ENCODE measurements at regions not wholly inside any gene's neighbourhood (a gene's known extent, or its start where the extent isn't known, plus 50 kb on each side); places are given as distances from the start of the nearest gene placed in this dataset.

DNA sequence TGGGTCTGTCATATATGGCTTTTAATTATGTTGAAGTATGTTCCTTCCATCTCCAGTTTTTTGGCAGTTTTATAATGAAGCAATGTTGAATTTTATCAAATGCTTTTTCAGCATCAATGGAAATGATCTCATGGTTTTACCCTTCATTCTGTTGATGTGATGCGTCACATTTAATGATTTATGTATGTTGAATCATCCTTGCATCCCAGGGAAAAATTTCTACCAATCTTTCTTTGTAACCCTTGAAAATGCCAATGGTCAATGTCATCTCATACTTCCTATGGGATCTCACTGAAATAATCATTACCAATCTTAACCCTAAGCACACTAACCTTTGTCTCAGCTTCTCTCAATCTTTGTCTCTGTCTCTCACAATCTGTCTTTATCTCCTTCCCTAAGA lies 1004.0 kb downstream of the KCNT2 start:
- Histone ChIP-seq H3K9ac (ENCODE audit: control insufficient read depth, insufficient read depth, low read length) (no peak overlapping the region), H3K4me1 (ENCODE audit: control insufficient read depth, insufficient read depth, low read length) (no peaks in the 10 kb centered on the region), H3K4me2 (ENCODE audit: control insufficient read depth, insufficient read depth) (no peak overlapping the region), H4K20me1 (ENCODE audit: control insufficient read depth, insufficient read depth) (no peaks in the 10 kb centered on the region), H3K27ac (ENCODE audit: control insufficient read depth, insufficient read depth) (no peak overlapping the region), H3K9me3 (replicated peaks; ENCODE audit: control insufficient read depth, insufficient read depth, low read length) (no peaks in the 10 kb centered on the region), H3K36me3 (ENCODE audit: control insufficient read depth in 2 of 2, insufficient read depth in 2 of 2, low read length in 1 of 2) (no peaks in the 10 kb centered on the region), H3K27me3 (replicated peaks in 1 of 2; ENCODE audit: control insufficient read depth in 2 of 2, insufficient read depth in 2 of 2, low read length in 1 of 2) (no peaks in the 10 kb centered on the region), H3K4me3 (no peak overlapping the region), H2AFZ (ENCODE audit: control insufficient read depth, low read depth, low read length) (no peak overlapping the region), H3K79me2 (ENCODE audit: control insufficient read depth, insufficient read depth, low read length) (no peaks in the 10 kb centered on the region)
- no TSS peak for BruUV-seq (replicated peaks)
- intact Hi-C loops (cut with micrococcal nuclease; ENCODE audit: unreplicated experiment) (no loop called here), in situ Hi-C loops (cut with MboI) (no loop called here)
- ATAC-seq (no peak), FAIRE-seq (no peak), DNase-seq (ENCODE audit: low read depth, low spot score) (no peak)
- ChIA-PET RAD21 (ENCODE audit: unreplicated experiment) (no interaction called here), CTCF (no interaction called here), SMC1A (ENCODE audit: uncharacterized antibody, unreplicated experiment) (no interaction called here), POLR2A (no interaction called here)
- TF ChIP-seq SIX5 (IDR thresholded peaks at IDR 0.05; ENCODE audit: low read depth, low read length, severe bottlenecking): no peak
- no peak for TF ChIP-seq BMI1 (IDR thresholded peaks at IDR 0.05; ENCODE audit: borderline replicate concordance)
- TF ChIP-seq NFYB (IDR thresholded peaks at IDR 0.05; ENCODE audit: insufficient read depth, low read depth, low read length): no peak
- TF ChIP-seq, protein P1, sequence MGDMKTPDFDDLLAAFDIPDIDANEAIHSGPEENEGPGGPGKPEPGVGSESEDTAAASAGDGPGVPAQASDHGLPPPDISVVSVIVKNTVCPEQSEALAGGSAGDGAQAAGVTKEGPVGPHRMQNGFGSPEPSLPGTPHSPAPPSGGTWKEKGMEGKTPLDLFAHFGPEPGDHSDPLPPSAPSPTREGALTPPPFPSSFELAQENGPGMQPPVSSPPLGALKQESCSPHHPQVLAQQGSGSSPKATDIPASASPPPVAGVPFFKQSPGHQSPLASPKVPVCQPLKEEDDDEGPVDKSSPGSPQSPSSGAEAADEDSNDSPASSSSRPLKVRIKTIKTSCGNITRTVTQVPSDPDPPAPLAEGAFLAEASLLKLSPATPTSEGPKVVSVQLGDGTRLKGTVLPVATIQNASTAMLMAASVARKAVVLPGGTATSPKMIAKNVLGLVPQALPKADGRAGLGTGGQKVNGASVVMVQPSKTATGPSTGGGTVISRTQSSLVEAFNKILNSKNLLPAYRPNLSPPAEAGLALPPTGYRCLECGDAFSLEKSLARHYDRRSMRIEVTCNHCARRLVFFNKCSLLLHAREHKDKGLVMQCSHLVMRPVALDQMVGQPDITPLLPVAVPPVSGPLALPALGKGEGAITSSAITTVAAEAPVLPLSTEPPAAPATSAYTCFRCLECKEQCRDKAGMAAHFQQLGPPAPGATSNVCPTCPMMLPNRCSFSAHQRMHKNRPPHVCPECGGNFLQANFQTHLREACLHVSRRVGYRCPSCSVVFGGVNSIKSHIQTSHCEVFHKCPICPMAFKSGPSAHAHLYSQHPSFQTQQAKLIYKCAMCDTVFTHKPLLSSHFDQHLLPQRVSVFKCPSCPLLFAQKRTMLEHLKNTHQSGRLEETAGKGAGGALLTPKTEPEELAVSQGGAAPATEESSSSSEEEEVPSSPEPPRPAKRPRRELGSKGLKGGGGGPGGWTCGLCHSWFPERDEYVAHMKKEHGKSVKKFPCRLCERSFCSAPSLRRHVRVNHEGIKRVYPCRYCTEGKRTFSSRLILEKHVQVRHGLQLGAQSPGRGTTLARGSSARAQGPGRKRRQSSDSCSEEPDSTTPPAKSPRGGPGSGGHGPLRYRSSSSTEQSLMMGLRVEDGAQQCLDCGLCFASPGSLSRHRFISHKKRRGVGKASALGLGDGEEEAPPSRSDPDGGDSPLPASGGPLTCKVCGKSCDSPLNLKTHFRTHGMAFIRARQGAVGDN (IDR thresholded peaks at IDR 0.05): no peak
- TF ChIP-seq, protein P2, sequence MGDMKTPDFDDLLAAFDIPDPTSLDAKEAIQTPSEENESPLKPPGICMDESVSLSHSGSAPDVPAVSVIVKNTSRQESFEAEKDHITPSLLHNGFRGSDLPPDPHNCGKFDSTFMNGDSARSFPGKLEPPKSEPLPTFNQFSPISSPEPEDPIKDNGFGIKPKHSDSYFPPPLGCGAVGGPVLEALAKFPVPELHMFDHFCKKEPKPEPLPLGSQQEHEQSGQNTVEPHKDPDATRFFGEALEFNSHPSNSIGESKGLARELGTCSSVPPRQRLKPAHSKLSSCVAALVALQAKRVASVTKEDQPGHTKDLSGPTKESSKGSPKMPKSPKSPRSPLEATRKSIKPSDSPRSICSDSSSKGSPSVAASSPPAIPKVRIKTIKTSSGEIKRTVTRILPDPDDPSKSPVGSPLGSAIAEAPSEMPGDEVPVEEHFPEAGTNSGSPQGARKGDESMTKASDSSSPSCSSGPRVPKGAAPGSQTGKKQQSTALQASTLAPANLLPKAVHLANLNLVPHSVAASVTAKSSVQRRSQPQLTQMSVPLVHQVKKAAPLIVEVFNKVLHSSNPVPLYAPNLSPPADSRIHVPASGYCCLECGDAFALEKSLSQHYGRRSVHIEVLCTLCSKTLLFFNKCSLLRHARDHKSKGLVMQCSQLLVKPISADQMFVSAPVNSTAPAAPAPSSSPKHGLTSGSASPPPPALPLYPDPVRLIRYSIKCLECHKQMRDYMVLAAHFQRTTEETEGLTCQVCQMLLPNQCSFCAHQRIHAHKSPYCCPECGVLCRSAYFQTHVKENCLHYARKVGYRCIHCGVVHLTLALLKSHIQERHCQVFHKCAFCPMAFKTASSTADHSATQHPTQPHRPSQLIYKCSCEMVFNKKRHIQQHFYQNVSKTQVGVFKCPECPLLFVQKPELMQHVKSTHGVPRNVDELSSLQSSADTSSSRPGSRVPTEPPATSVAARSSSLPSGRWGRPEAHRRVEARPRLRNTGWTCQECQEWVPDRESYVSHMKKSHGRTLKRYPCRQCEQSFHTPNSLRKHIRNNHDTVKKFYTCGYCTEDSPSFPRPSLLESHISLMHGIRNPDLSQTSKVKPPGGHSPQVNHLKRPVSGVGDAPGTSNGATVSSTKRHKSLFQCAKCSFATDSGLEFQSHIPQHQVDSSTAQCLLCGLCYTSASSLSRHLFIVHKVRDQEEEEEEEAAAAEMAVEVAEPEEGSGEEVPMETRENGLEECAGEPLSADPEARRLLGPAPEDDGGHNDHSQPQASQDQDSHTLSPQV (IDR thresholded peaks at IDR 0.05): no peak
- no peak for TF ChIP-seq CHD4 (IDR thresholded peaks at IDR 0.05)
- TF ChIP-seq, protein P3, sequence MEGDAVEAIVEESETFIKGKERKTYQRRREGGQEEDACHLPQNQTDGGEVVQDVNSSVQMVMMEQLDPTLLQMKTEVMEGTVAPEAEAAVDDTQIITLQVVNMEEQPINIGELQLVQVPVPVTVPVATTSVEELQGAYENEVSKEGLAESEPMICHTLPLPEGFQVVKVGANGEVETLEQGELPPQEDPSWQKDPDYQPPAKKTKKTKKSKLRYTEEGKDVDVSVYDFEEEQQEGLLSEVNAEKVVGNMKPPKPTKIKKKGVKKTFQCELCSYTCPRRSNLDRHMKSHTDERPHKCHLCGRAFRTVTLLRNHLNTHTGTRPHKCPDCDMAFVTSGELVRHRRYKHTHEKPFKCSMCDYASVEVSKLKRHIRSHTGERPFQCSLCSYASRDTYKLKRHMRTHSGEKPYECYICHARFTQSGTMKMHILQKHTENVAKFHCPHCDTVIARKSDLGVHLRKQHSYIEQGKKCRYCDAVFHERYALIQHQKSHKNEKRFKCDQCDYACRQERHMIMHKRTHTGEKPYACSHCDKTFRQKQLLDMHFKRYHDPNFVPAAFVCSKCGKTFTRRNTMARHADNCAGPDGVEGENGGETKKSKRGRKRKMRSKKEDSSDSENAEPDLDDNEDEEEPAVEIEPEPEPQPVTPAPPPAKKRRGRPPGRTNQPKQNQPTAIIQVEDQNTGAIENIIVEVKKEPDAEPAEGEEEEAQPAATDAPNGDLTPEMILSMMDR (IDR thresholded peaks at IDR 0.05 in 2 of 3, conservative IDR thresholded peaks at IDR 0.05 in 1 of 3; ENCODE audit: control insufficient read depth in 2 of 3, extremely low read depth in 1 of 3, insufficient read depth in 1 of 3, low read depth in 3 of 3, low read length in 3 of 3): no peak
- no peak for TF ChIP-seq TBL1XR1 (IDR thresholded peaks at IDR 0.05; ENCODE audit: low read depth, low read length)
- no peak for TF ChIP-seq ZNF24 (IDR thresholded peaks at IDR 0.05)
- no peak for TF ChIP-seq SIN3A (IDR thresholded peaks at IDR 0.05; ENCODE audit: low read depth, low read length)
- no peak for TF ChIP-seq ESRRA (IDR thresholded peaks at IDR 0.05; ENCODE audit: low read length)
- TF ChIP-seq, protein P4, sequence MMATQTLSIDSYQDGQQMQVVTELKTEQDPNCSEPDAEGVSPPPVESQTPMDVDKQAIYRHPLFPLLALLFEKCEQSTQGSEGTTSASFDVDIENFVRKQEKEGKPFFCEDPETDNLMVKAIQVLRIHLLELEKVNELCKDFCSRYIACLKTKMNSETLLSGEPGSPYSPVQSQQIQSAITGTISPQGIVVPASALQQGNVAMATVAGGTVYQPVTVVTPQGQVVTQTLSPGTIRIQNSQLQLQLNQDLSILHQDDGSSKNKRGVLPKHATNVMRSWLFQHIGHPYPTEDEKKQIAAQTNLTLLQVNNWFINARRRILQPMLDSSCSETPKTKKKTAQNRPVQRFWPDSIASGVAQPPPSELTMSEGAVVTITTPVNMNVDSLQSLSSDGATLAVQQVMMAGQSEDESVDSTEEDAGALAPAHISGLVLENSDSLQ (IDR thresholded peaks at IDR 0.05): no peak
- 0% methylated on average over 1 of the region's 1 CpG for WGBS (ENCODE audit: insufficient coverage, insufficient replicate concordance, low lambda C conversion rate, missing lambda C conversion rate)
